Kidney (tissue), 13 donors: ENCODE measurements at regions not wholly inside any gene's neighbourhood (a gene's known extent, or its start where the extent isn't known, plus 50 kb on each side); places are given as distances from the start of the nearest gene placed in this dataset.

Source experiments
- DNase-seq, 5 donors: peaks; one replicate each; pipeline ENCODE4 v3.0.0-alpha.2; 2013 to 2020
- FAIRE-seq: peaks from 2 replicates; lab custom pipeline; 2012; peaks lifted over from hg19 to GRCh38; lab: Jason Lieb, UNC
- H3K27ac ChIP-seq, 2 donors: one replicate each; pipeline ENCODE4 v1.7.0; 2013; ENCODE audit warnings: low read depth in 2 of 2, low read length in 2 of 2, inconsistent platforms in 1 of 2
- H3K27me3 ChIP-seq: one replicate; pipeline ENCODE4 v1.7.1; 2013; ENCODE audit warnings: low read length, inconsistent platforms; ENCODE audit not compliant: control insufficient read depth, insufficient read depth
- H3K36me3 ChIP-seq, 3 donors: one replicate each; pipeline versions ENCODE4 v1.7.0 to v1.7.1; 2013; ENCODE audit warnings: low read length in 3 of 3, control low read depth in 1 of 3, inconsistent platforms in 1 of 3; ENCODE audit not compliant: insufficient read depth in 3 of 3, control insufficient read depth in 2 of 3
- H3K4me1 ChIP-seq, 3 donors: one replicate each; pipeline versions ENCODE4 v1.7.0 to v1.7.1; 2013; ENCODE audit warnings: low read length in 3 of 3, inconsistent platforms in 1 of 3, low read depth in 1 of 3; ENCODE audit not compliant: control insufficient read depth in 2 of 3, insufficient read depth in 2 of 3
- H3K4me3 ChIP-seq, 3 donors: one replicate each; pipeline versions ENCODE4 v1.7.0 to v1.8.1; 2013; ENCODE audit warnings: low read length in 3 of 3, control low read depth in 1 of 3, inconsistent platforms in 1 of 3
- H3K9ac ChIP-seq, 3 donors: one replicate each; pipeline versions ENCODE4 v1.7.0 to v1.7.1; 2013; ENCODE audit warnings: low read length in 3 of 3, control low read depth in 1 of 3, inconsistent platforms in 1 of 3
- H3K9me3 ChIP-seq, 3 donors: one replicate each; pipeline versions ENCODE4 v1.7.0 to v1.7.1; 2013; ENCODE audit warnings: low read length in 3 of 3, control low read depth in 1 of 3, inconsistent platforms in 1 of 3; ENCODE audit not compliant: control insufficient read depth in 2 of 3, insufficient read depth in 1 of 3
- CTCF ChIP-seq: IDR thresholded peaks from 3 replicates; pipeline ENCODE4 v1.5.1; 2012; ENCODE audit warnings: mild to moderate bottlenecking, moderate library complexity, borderline replicate concordance; ENCODE audit not compliant: insufficient read depth; ENCODE audit errors: extremely low read depth
- intact Hi-C: fragments of 100-400 bp; cut with DNase I; formaldehyde crosslinking; loops from one replicate; pipeline ENCODE4 v1.11.1; 2022
- donor health status: control.
- donor health status: control.
- donor health status: control.
- donor health status: control.
- donor health status: control.
- donor health status: DM: yes; HTN: yes; CAD: no.
- donor health status: Normal renal cell carcinoma (clear cell type).

GRCh38 chr2:150715501-150715900, 228.0 kb upstream of the RND3 start:
- DNase-seq (no peak), FAIRE-seq (no peak)
- Histone ChIP-seq H3K9ac (no peak overlapping the region), H3K4me1 (no peaks in the 10 kb centered on the region), H3K9me3 (no peaks in the 10 kb centered on the region), H3K36me3 (no peaks in the 10 kb centered on the region), H3K27ac (no peak overlapping the region), H3K4me3 (no peak overlapping the region), H3K27me3 (no peaks in the 10 kb centered on the region)
- no peak for TF ChIP-seq CTCF
- intact Hi-C loops, result no loop called here

- Histone ChIP-seq H3K27ac (no peak overlapping the region), H3K36me3 (no peaks in the 10 kb centered on the region), H3K4me1 (no peaks in the 10 kb centered on the region), H3K27me3 (no peaks in the 10 kb centered on the region), H3K4me3 (no peak overlapping the region), H3K9me3 (no peaks in the 10 kb centered on the region), H3K9ac (no peak overlapping the region)
- no peak for TF ChIP-seq CTCF
- DNase-seq (no peak), FAIRE-seq (no peak)
- intact Hi-C loops, result no loop called here
Measured at GRCh38 chr2:150710916-150711315, 223.4 kb upstream of the RND3 start.

- H3K9ac ChIP-seq, result no peak overlapping the region
- no peaks in the 10 kb centered on the region for H3K36me3 ChIP-seq
Measured at GRCh38 chr2:150710041-150710440, 222.6 kb upstream of the RND3 start.

More at GRCh38 chr2:150710041-150710440, 222.6 kb upstream of the RND3 start:
- DNase-seq (no peak), FAIRE-seq (no peak)
- H3K27me3 ChIP-seq, result no peaks in the 10 kb centered on the region
- TF ChIP-seq CTCF, result no peak
- H3K27ac ChIP-seq, result no peak overlapping the region
- intact Hi-C loops, result no loop called here
- no peaks in the 10 kb centered on the region for H3K9me3 ChIP-seq
- no peak overlapping the region for H3K4me3 ChIP-seq
- H3K4me1 ChIP-seq, result no peaks in the 10 kb centered on the region
